GM23338 (cell line): ENCODE measurements at regions not wholly inside any gene's neighbourhood (a gene's known extent, or its start where the extent isn't known, plus 50 kb on each side); places are given as distances from the start of the nearest gene placed in this dataset.

Experiments
- CREB1 ChIP-seq: fragments of 250-450 bp; sonication (Bioruptor Pico); IDR thresholded peaks from 2 replicates; pipeline ENCODE4 v1.5.0; 2020; ENCODE audit warnings: low read depth, mild to moderate bottlenecking, moderate library complexity
- CTCF ChIP-seq, 2 experiments: fragments of 200-600 bp in 1 of 2; sonication (generic) in 1 of 2; conservative IDR thresholded peaks; 2 replicates each; pipeline versions ENCODE4 v1.5.1 to v1.6.1; 2016 to 2017; ENCODE audit warnings: antibody characterized with exemption in 2 of 2, low read depth in 2 of 2, mild to moderate bottlenecking in 2 of 2, moderate library complexity in 1 of 2
- EZH2 ChIP-seq: fragments of 200-600 bp; sonication (generic); IDR thresholded peaks from one replicate; pipeline ENCODE4 v1.8.0; 2017; ENCODE audit warnings: antibody characterized with exemption, mild to moderate bottlenecking, low read depth; ENCODE audit not compliant: unreplicated experiment
- EZH2phosphoT487 ChIP-seq: fragments of 200-600 bp; sonication (generic); IDR thresholded peaks from one replicate; pipeline ENCODE4 v1.8.1; 2018; ENCODE audit warnings: antibody characterized with exemption; ENCODE audit not compliant: unreplicated experiment
- JUNB ChIP-seq: IDR thresholded peaks from one replicate; pipeline ENCODE4 v1.6.1; 2016; ENCODE audit warnings: antibody characterized with exemption; ENCODE audit not compliant: unreplicated experiment
- NANOG ChIP-seq: IDR thresholded peaks from 2 replicates; pipeline ENCODE4 v1.6.1; 2016; ENCODE audit warnings: antibody characterized with exemption, borderline replicate concordance
- POLR2AphosphoS5 ChIP-seq: IDR thresholded peaks from 2 replicates; pipeline ENCODE4 v1.6.1; 2016; ENCODE audit warnings: antibody characterized with exemption, low read depth
- STAT1 ChIP-seq: IDR thresholded peaks from one replicate; pipeline ENCODE4 v1.6.1; 2016; ENCODE audit warnings: antibody characterized with exemption; ENCODE audit not compliant: unreplicated experiment
- ZNF114 ChIP-seq: fragments of 250-450 bp; sonication (Bioruptor Pico); IDR thresholded peaks from 2 replicates; pipeline ENCODE4 v1.5.0; 2020; ENCODE audit warnings: mild to moderate bottlenecking, moderate library complexity
- ZNF331 ChIP-seq: fragments of 250-450 bp; sonication (Bioruptor Pico); IDR thresholded peaks from 2 replicates; pipeline ENCODE4 v1.5.0; 2020; ENCODE audit warnings: low read depth, mild to moderate bottlenecking, moderate library complexity
- ZNF462 ChIP-seq: fragments of 250-450 bp; sonication (Bioruptor Pico); IDR thresholded peaks from 2 replicates; pipeline ENCODE4 v1.5.0; 2020; ENCODE audit warnings: mild to moderate bottlenecking, moderate library complexity
- TF ChIP-seq, protein P1 (sequence below): IDR thresholded peaks from one replicate; pipeline ENCODE4 v1.6.1; 2018; ENCODE audit warnings: antibody characterized with exemption; ENCODE audit not compliant: unreplicated experiment
- TF ChIP-seq, protein P2 (sequence below): IDR thresholded peaks from 2 replicates; pipeline ENCODE4 v1.6.1; 2016; ENCODE audit warnings: antibody characterized with exemption

DNA sequence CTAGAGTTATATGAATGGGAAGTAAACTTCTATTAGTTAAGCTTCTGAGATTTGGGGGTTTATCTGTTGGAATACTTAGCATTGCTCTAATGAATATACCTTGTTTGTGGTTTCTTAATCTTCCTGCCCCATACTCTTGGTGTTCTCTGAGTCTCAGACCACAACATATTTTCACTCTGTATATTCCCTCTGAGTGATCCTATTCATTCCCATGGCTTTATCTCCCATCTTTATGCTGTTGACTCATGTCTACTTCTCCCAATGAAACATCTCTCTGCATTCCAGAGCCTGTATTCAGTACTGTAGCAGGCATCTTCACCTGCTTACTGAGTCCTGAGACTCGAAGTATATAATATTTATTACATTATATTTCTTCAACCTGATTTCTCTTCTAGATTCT is 283.7 kb upstream of the MAP3K7 start:
- TF ChIP-seq CTCF (conservative IDR thresholded peaks at IDR 0.05; ENCODE audit: low read depth in 2 of 2) (no peak), POLR2AphosphoS5 (no peak), JUNB (no peak), EZH2 (no peak), ZNF462 (CRISPR knock-in tag) (no peak), ZNF331 (CRISPR knock-in tag) (no peak), EZH2phosphoT487 (no peak), NANOG (no peak), CREB1 (CRISPR knock-in tag) (no peak), ZNF114 (CRISPR knock-in tag) (no peak), STAT1 (no peak)
- TF ChIP-seq, protein P1, sequence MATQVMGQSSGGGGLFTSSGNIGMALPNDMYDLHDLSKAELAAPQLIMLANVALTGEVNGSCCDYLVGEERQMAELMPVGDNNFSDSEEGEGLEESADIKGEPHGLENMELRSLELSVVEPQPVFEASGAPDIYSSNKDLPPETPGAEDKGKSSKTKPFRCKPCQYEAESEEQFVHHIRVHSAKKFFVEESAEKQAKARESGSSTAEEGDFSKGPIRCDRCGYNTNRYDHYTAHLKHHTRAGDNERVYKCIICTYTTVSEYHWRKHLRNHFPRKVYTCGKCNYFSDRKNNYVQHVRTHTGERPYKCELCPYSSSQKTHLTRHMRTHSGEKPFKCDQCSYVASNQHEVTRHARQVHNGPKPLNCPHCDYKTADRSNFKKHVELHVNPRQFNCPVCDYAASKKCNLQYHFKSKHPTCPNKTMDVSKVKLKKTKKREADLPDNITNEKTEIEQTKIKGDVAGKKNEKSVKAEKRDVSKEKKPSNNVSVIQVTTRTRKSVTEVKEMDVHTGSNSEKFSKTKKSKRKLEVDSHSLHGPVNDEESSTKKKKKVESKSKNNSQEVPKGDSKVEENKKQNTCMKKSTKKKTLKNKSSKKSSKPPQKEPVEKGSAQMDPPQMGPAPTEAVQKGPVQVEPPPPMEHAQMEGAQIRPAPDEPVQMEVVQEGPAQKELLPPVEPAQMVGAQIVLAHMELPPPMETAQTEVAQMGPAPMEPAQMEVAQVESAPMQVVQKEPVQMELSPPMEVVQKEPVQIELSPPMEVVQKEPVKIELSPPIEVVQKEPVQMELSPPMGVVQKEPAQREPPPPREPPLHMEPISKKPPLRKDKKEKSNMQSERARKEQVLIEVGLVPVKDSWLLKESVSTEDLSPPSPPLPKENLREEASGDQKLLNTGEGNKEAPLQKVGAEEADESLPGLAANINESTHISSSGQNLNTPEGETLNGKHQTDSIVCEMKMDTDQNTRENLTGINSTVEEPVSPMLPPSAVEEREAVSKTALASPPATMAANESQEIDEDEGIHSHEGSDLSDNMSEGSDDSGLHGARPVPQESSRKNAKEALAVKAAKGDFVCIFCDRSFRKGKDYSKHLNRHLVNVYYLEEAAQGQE, result no peak
- TF ChIP-seq, protein P2, sequence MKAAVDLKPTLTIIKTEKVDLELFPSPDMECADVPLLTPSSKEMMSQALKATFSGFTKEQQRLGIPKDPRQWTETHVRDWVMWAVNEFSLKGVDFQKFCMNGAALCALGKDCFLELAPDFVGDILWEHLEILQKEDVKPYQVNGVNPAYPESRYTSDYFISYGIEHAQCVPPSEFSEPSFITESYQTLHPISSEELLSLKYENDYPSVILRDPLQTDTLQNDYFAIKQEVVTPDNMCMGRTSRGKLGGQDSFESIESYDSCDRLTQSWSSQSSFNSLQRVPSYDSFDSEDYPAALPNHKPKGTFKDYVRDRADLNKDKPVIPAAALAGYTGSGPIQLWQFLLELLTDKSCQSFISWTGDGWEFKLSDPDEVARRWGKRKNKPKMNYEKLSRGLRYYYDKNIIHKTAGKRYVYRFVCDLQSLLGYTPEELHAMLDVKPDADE, result no peak
